ENCODE measurements at regions not wholly inside any gene's neighbourhood (a gene's known extent, or its start where the extent isn't known, plus 50 kb on each side); places are given as distances from the start of the nearest gene placed in this dataset.

GRCh38 chr4:114109776-114110175, 130.3 kb upstream of the ARSJ start:
- TF ChIP-seq POLR2A (IDR thresholded peaks at IDR 0.05) = no peak
- TF ChIP-seq, protein P1, sequence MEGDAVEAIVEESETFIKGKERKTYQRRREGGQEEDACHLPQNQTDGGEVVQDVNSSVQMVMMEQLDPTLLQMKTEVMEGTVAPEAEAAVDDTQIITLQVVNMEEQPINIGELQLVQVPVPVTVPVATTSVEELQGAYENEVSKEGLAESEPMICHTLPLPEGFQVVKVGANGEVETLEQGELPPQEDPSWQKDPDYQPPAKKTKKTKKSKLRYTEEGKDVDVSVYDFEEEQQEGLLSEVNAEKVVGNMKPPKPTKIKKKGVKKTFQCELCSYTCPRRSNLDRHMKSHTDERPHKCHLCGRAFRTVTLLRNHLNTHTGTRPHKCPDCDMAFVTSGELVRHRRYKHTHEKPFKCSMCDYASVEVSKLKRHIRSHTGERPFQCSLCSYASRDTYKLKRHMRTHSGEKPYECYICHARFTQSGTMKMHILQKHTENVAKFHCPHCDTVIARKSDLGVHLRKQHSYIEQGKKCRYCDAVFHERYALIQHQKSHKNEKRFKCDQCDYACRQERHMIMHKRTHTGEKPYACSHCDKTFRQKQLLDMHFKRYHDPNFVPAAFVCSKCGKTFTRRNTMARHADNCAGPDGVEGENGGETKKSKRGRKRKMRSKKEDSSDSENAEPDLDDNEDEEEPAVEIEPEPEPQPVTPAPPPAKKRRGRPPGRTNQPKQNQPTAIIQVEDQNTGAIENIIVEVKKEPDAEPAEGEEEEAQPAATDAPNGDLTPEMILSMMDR (IDR thresholded peaks at IDR 0.05) = no peak
